NCI-H187 (cell line): ENCODE measurements at regions not wholly inside any gene's neighbourhood (a gene's known extent, or its start where the extent isn't known, plus 50 kb on each side); places are given as distances from the start of the nearest gene placed in this dataset.
A peak's percentile ranks its signal among the peaks of the same experiment; 100 is the strongest.
"Not testable (repeated sequence)": the region's sequence is repeated elsewhere in the genome, so short reads cannot be mapped to it uniquely, and the experiment has no call there.

ENCODE experiments used
- DNase-seq, 2 experiments: peaks; one replicate each; lab custom pipeline; 2025; lab: John Stamatoyannopoulos, UW

- DNase-seq: no peak
These were observed 82.6 kb upstream of the ADPGK start for GRCh38 chr15:72866182-72866581.

GRCh38 chr15:72865486-72865885 is 81.9 kb upstream of the ADPGK start:
- no peak for DNase-seq

- DNase-seq: no peak
These were observed 81.1 kb upstream of the ADPGK start for GRCh38 chr15:72864681-72865080.

- no peak for DNase-seq
These were observed 77.9 kb upstream of the ADPGK start for GRCh38 chr15:72861354-72861910.

- DNase-seq: no peak
These were observed 76.2 kb upstream of the ADPGK start for GRCh38 chr15:72859757-72860145.

GRCh38 chr15:72859017-72859756 is 75.6 kb upstream of the ADPGK start:
- DNase-seq: no peak

- DNase-seq: no peak
These were observed 74.6 kb upstream of the ADPGK start for GRCh38 chr15:72858205-72858604.

GRCh38 chr15:72857331-72858063 is 73.9 kb upstream of the ADPGK start:
- DNase-seq: no peak

GRCh38 chr15:72856549-72857040 is 73.0 kb upstream of the ADPGK start:
- DNase-seq: no peak

GRCh38 chr15:72855791-72856190 is 72.2 kb upstream of the ADPGK start:
- no peak for DNase-seq

- no peak for DNase-seq
These were observed 68.7 kb upstream of the ADPGK start for GRCh38 chr15:72852273-72852672.

GRCh38 chr15:72851586-72851985 is 68.0 kb upstream of the ADPGK start:
- no peak for DNase-seq

- DNase-seq: no peak
These were observed 67.3 kb upstream of the ADPGK start for GRCh38 chr15:72850833-72851232.

- no peak for DNase-seq
These were observed 64.2 kb upstream of the ADPGK start for GRCh38 chr15:72847806-72848205.

- DNase-seq: no peak
These were observed 63.5 kb upstream of the ADPGK start for GRCh38 chr15:72847033-72847432.

GRCh38 chr15:72845981-72846383 is 62.4 kb upstream of the ADPGK start:
- no peak for DNase-seq

GRCh38 chr15:72844067-72844466 is 60.5 kb upstream of the ADPGK start:
- DNase-seq: no peak

GRCh38 chr15:72843340-72843739 is 59.8 kb upstream of the ADPGK start:
- not testable (repeated sequence) for DNase-seq

- no peak for DNase-seq
These were observed 56.6 kb upstream of the ADPGK start for GRCh38 chr15:72840114-72840513.

- no peak for DNase-seq
These were observed 54.8 kb upstream of the ADPGK start for GRCh38 chr15:72838311-72838731.

GRCh38 chr15:72836676-72837330 is 53.2 kb upstream of the ADPGK start:
- no peak for DNase-seq

GRCh38 chr15:72835294-72835890 is 51.8 kb upstream of the ADPGK start:
- DNase-seq: peak in 1 of 2 experiments; percentile 9
